ENCODE measurements at regions not wholly inside any gene's neighbourhood (a gene's known extent, or its start where the extent isn't known, plus 50 kb on each side); places are given as distances from the start of the nearest gene placed in this dataset.

- no peak for DNase-seq (ENCODE audit: low read depth)
- H3K4me3 ChIP-seq (ENCODE audit: low read depth, low read length), result no peak overlapping the region
- TF ChIP-seq MAX (IDR thresholded peaks at IDR 0.05; ENCODE audit: low read depth, low read length) (no peak), CTCF (IDR thresholded peaks at IDR 0.05; ENCODE audit: low read depth, low read length) (no peak), POLR2A (IDR thresholded peaks at IDR 0.05; ENCODE audit: extremely low read depth, insufficient read length) (no peak), MYC (IDR thresholded peaks at IDR 0.05; ENCODE audit: low read depth, low read length) (no peak)
Measured at GRCh38 chr2:155722290-155722689, 610.2 kb downstream of the NR4A2 start.

GRCh38 chr2:155715705-155716104 lies 616.8 kb downstream of the NR4A2 start:
- no peak for DNase-seq (ENCODE audit: low read depth)
- TF ChIP-seq POLR2A (IDR thresholded peaks at IDR 0.05; ENCODE audit: extremely low read depth, insufficient read length) (no peak), CTCF (IDR thresholded peaks at IDR 0.05; ENCODE audit: low read depth, low read length) (no peak), MAX (IDR thresholded peaks at IDR 0.05; ENCODE audit: low read depth, low read length) (no peak), MYC (IDR thresholded peaks at IDR 0.05; ENCODE audit: low read depth, low read length) (no peak)
- H3K4me3 ChIP-seq (ENCODE audit: low read depth, low read length), result no peak overlapping the region

- TF ChIP-seq MAX (IDR thresholded peaks at IDR 0.05; ENCODE audit: low read depth, low read length) (no peak), CTCF (IDR thresholded peaks at IDR 0.05; ENCODE audit: low read depth, low read length) (no peak), MYC (IDR thresholded peaks at IDR 0.05; ENCODE audit: low read depth, low read length) (no peak), POLR2A (IDR thresholded peaks at IDR 0.05; ENCODE audit: extremely low read depth, insufficient read length) (no peak)
- DNase-seq (ENCODE audit: low read depth), result no peak
- no peak overlapping the region for H3K4me3 ChIP-seq (ENCODE audit: low read depth, low read length)
Measured at GRCh38 chr2:155714983-155715382, 617.5 kb downstream of the NR4A2 start.

- no peak overlapping the region for H3K4me3 ChIP-seq (ENCODE audit: low read depth, low read length)
- no peak for DNase-seq (ENCODE audit: low read depth)
- TF ChIP-seq CTCF (IDR thresholded peaks at IDR 0.05; ENCODE audit: low read depth, low read length) (no peak), MAX (IDR thresholded peaks at IDR 0.05; ENCODE audit: low read depth, low read length) (no peak), POLR2A (IDR thresholded peaks at IDR 0.05; ENCODE audit: extremely low read depth, insufficient read length) (no peak), MYC (IDR thresholded peaks at IDR 0.05; ENCODE audit: low read depth, low read length) (no peak)
Measured at GRCh38 chr2:155708071-155708470, 624.5 kb downstream of the NR4A2 start.

GRCh38 chr2:155703917-155704316 lies 628.6 kb downstream of the NR4A2 start:
- DNase-seq (ENCODE audit: low read depth), result no peak
- H3K4me3 ChIP-seq (ENCODE audit: low read depth, low read length), result no peak overlapping the region
- TF ChIP-seq MYC (IDR thresholded peaks at IDR 0.05; ENCODE audit: low read depth, low read length), result no peak
- TF ChIP-seq MAX (IDR thresholded peaks at IDR 0.05; ENCODE audit: low read depth, low read length), result no peak
- TF ChIP-seq POLR2A (IDR thresholded peaks at IDR 0.05; ENCODE audit: extremely low read depth, insufficient read length), result no peak
- no peak for TF ChIP-seq CTCF (IDR thresholded peaks at IDR 0.05; ENCODE audit: low read depth, low read length)

- no peak for TF ChIP-seq MYC (IDR thresholded peaks at IDR 0.05; ENCODE audit: low read depth, low read length)
- TF ChIP-seq POLR2A (IDR thresholded peaks at IDR 0.05; ENCODE audit: extremely low read depth, insufficient read length), result no peak
- no peak for TF ChIP-seq CTCF (IDR thresholded peaks at IDR 0.05; ENCODE audit: low read depth, low read length)
- TF ChIP-seq MAX (IDR thresholded peaks at IDR 0.05; ENCODE audit: low read depth, low read length), result no peak
- no peak for DNase-seq (ENCODE audit: low read depth)
- no peak overlapping the region for H3K4me3 ChIP-seq (ENCODE audit: low read depth, low read length)
Measured at GRCh38 chr2:155703048-155703447, 629.5 kb downstream of the NR4A2 start.

Data from NB4 (cell line).